CD4-positive, alpha-beta T cell treated with Interferon alpha-2 for 1 hour (primary cell): ENCODE measurements at regions not wholly inside any gene's neighbourhood (a gene's known extent, or its start where the extent isn't known, plus 50 kb on each side); places are given as distances from the start of the nearest gene placed in this dataset.
"Not testable (repeated sequence)": the region's sequence is repeated elsewhere in the genome, so short reads cannot be mapped to it uniquely, and the experiment has no call there.

Experiments
- DNase-seq, 2 donors: peaks; one replicate each; pipeline ENCODE4 v3.0.0-alpha.2; 2020 to 2022

- no peak for DNase-seq
Observed at GRCh38 chr3:81277853-81278252, 483.6 kb downstream of the GBE1 start.

DNA sequence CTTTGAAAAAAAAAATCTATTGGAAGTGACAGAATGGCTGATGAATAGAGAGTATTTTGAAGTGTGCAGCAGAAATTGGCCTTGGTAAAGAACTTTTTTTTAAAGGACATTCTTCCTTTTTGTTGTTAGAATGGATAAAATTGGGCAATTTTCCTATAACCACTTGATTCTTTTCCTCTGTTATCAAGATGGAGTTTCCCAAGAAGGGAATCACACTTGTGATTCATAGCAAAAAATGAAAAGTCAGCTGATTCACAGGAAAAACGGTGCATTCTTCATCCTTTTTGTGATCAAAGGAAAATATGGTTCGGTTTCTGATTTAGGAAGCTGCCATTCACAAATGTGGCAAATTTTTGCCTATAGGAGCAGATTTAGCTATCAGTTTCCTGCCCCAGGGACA is 486.8 kb downstream of the GBE1 start:
- no peak for DNase-seq

GRCh38 chr3:81270603-81271379 is 490.7 kb downstream of the GBE1 start:
- no peak for DNase-seq

DNA sequence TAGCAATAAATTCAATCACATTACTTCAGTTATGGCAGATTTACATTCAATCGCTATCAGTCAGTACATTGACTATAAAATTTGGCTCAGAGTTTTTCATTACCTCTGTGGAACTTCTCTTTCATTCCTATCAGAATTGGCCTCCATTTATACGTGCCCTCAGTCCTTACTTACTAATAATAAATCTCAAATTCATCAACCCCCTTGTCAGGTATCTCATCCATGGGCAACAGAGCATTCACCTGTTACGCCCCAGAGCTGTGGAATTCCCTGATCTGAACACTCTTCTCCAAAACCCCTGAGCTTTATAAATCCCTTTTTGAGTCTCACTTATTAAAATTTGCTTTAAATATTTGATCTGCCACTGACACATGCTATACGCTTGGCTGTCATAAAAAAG is 492.9 kb downstream of the GBE1 start:
- no peak for DNase-seq

GRCh38 chr3:81261996-81262395 is 499.4 kb downstream of the GBE1 start:
- no peak for DNase-seq

GRCh38 chr3:81255463-81255862 is 506.0 kb downstream of the GBE1 start:
- DNase-seq: no peak

DNA sequence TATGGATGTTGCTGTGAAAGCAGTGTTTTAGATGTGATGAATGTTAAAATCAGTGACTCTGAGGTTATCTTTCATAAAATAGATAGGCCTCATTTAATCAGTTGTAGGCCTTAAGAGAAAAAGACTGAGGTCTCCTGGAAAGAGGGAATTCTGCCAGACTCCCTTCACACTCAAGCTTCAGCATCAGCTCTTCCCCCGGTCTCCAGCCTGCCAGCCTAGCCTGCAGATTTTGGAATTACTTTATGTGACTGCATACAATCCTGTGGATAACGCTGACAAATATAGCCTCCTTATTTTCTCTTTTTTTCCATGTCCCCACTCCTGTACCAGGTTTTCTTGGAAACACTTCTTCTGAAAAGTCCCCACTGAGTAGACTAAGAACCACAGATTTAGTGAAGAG is 510.3 kb downstream of the GBE1 start:
- DNase-seq: no peak

DNA sequence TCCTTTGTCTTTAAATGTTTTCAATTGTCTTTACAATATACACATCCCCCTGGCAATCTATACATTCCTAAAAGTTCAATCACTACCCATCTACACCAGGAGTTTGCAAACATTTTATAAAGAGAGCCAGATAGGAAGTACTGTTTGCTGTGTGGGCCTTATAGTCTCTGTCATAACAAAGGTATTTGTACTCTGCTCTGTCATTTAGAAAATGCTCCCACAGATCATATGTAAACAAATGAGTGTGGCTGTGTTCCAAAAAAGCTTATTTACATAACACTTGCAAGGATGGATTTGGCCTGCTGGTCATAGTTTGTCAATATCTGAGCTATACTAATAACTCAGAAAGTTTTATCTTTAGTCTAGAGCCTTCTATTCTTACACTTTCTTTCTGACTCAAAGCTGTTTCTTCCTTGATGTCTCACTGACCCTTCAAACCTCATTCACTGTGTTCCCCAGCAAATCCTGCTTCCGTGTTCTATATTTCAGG is 511.9 kb downstream of the GBE1 start:
- no peak for DNase-seq

- no peak for DNase-seq
Observed at GRCh38 chr3:81245501-81245900, 515.9 kb downstream of the GBE1 start.

GRCh38 chr3:81245043-81245442 is 516.4 kb downstream of the GBE1 start:
- no peak for DNase-seq

GRCh38 chr3:81244231-81244630 is 517.2 kb downstream of the GBE1 start:
- DNase-seq: no peak

- DNase-seq: no peak
Observed at GRCh38 chr3:81242871-81243270, 518.6 kb downstream of the GBE1 start.

DNA sequence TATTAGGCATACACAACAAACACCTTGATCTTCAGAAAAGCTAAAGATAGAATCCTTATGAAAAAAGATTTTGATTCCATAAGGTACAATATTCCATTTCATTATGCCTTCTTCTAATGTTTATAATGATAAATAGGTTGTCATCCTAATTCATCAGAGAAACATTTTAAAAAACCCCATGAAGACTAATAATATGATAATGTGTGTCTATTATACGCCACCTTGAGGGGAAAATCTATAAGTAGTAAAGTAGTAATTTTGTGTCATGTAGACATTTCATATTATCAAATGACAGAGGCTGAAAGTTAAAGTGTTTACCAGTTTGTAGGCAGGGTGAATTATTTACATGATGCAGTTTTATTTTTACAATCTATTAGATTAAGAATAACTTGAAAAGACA is 524.3 kb downstream of the GBE1 start:
- no peak for DNase-seq

DNA sequence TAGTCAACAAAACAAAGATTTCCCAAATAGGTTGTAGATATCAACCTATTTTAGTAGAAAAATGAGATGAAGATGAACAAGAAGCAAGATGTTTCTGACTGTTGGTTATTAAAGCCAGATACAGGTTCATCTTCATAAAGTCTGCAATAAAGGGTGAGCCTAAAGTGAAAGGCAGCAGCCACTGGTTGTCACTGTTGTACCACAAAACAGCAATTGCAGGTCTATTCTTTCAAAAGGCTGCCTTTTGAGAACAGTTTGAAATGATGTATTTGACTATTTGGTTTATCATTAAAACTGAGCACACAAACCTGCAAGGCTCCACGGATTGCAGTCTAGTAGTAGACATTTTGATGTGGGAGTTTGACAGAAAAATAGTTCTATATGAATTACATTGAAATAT is 543.4 kb downstream of the GBE1 start:
- DNase-seq: no peak

- DNase-seq: no peak
Observed at GRCh38 chr3:81217101-81217500, 544.3 kb downstream of the GBE1 start.

- no peak for DNase-seq
Observed at GRCh38 chr3:81216192-81216591, 545.3 kb downstream of the GBE1 start.

DNA sequence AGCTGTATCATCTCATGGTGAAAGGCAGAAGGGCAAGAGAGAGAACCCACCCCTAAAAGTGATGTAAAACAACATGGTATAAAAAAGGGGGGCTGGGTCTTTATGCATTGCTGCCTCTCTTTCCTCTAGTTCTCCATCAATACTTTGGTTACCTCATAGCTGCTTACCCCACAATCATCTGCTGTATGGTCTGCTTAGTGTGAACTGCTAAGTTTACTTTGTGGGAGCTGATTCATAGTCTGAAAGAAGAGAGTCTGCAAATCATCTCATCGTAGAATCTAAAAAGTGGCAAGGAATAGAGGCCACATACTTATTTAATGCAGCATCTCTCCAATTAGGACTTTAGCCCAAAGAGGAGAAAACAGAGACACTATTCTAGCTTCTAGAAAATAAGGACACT is 546.8 kb downstream of the GBE1 start:
- DNase-seq: no peak

- DNase-seq: no peak
Observed at GRCh38 chr3:81199587-81199986, 561.9 kb downstream of the GBE1 start.

- no peak for DNase-seq
Observed at GRCh38 chr3:81198756-81199155, 562.7 kb downstream of the GBE1 start.

- DNase-seq: no peak
Observed at GRCh38 chr3:81198216-81198615, 563.2 kb downstream of the GBE1 start.

DNA sequence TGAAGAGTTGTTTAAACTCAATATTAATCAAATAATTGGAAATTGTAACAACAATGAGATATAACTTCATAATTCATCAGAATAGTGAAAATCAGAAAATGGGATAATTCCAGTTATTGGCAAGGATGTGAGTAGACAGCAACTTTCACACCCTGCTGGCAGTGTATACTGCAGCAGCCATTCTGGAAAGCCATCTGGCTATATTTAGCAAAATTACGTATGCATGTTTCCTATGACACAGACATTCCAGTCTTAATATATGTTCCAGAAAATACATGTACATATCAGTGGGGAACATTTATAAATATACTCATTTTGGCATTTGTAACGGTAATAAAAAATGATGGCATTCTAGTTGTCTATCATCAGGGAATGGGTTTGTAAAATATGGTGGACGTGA is 564.1 kb downstream of the GBE1 start:
- DNase-seq: no peak

DNA sequence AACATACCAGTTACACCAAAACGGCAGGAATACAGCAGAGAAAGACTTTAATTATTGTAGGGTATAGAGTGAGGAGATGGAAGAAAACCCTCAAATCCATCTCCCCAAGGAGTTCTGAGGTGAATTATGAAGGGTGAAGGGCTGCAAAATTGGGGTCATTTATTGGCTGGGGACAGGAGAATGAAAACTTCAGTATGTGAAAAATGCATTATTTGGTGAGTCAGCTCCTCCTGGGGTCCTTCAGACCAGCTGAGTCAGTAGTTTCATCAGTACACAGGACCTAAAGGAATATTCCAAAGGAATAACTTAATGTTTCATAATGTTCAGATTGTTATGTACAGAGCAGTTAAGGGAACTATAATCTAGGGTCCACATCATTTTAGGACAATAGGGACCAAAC is 566.0 kb downstream of the GBE1 start:
- DNase-seq: no peak

GRCh38 chr3:81186412-81186811 is 575.0 kb downstream of the GBE1 start:
- DNase-seq: no peak

- DNase-seq: not testable (repeated sequence)
Observed at GRCh38 chr3:81182086-81182875, 579.2 kb downstream of the GBE1 start.
